KBM-7 (cell line): ENCODE measurements at regions not wholly inside any gene's neighbourhood (a gene's known extent, or its start where the extent isn't known, plus 50 kb on each side); places are given as distances from the start of the nearest gene placed in this dataset.

Experiments
- DNase-seq: peaks from one replicate; pipeline ENCODE4 v3.0.0-alpha.2; 2015
- in situ Hi-C: fragments of 300-500 bp; cut with MboI; formaldehyde crosslinking; loops from 2 replicates; pipeline ENCODE4 v1.14.3; 2020; ENCODE audit warnings: low sequenced_read_pairs, low pct_unique_long_range_greater_than_20kb, mixed read lengths

DNA sequence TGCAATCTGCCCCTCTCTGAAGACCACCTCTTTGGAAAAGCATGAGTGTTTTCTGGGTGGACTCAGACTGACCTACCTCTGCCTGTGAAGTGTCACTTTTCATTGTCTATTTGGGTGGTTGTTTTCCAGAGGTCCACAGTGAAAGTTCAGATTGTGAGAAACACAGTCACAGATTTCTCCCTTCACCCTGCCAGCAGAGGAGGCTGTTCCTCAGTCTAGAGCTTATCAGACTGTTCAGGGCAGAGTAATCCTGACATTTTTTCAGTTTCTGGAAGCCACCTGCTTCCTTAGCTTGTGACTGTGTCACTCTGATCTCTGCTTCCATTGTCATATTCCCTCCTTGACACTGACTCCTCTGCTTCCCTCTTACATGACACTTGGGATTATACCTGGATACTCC lies 55.4 kb upstream of the RMP24 start:
- in situ Hi-C loops: no loop called here
- no peak for DNase-seq

DNA sequence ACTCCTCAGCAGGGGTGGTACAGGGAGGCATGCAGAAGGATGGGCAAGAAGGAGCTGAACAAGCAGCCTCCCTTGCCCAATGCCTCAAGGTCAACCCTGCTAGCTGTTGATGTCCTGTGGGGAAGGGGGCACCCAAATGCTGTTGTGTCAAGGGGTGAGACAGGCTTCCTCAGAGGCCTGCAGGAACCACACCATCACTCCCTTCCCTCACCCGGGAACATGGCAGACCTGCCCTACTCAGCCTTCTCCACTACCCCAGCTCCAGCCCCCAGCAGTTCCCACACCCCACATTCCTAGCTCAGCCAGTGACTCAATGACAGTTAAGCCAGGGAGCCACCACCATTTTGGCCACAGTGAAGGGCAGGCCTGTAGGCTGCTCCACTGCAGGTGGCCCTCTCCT lies 53.9 kb upstream of the RMP24 start:
- DNase-seq: no peak
- in situ Hi-C loops: no loop called here

GRCh38 chr18:35919179-35919578 lies 53.3 kb upstream of the RMP24 start:
- in situ Hi-C loops: no loop called here
- no peak for DNase-seq

GRCh38 chr18:35920623-35921022 lies 51.9 kb upstream of the RMP24 start:
- in situ Hi-C loops: no loop called here
- DNase-seq: no peak
